Neural progenitor cell (in vitro differentiated cells): ENCODE measurements at regions not wholly inside any gene's neighbourhood (a gene's known extent, or its start where the extent isn't known, plus 50 kb on each side); places are given as distances from the start of the nearest gene placed in this dataset.
"Not testable (repeated sequence)": the region's sequence is repeated elsewhere in the genome, so short reads cannot be mapped to it uniquely, and the experiment has no call there.

Source experiments
- EZH2 ChIP-seq: fragments of 200-600 bp; sonication (generic); IDR thresholded peaks from 2 replicates; pipeline ENCODE4 v1.6.1; 2017; ENCODE audit warnings: antibody characterized with exemption, mild to moderate bottlenecking, moderate library complexity
- EZH2phosphoT487 ChIP-seq: fragments of 200-600 bp; sonication (generic); IDR thresholded peaks from 2 replicates; pipeline ENCODE4 v1.6.1; 2017; ENCODE audit warnings: antibody characterized with exemption
- TF ChIP-seq, protein P1 (sequence below): fragments of 200-600 bp; sonication (generic); IDR thresholded peaks from 2 replicates; pipeline ENCODE4 v1.5.1; 2017; ENCODE audit warnings: antibody characterized with exemption, mild to moderate bottlenecking

DNA sequence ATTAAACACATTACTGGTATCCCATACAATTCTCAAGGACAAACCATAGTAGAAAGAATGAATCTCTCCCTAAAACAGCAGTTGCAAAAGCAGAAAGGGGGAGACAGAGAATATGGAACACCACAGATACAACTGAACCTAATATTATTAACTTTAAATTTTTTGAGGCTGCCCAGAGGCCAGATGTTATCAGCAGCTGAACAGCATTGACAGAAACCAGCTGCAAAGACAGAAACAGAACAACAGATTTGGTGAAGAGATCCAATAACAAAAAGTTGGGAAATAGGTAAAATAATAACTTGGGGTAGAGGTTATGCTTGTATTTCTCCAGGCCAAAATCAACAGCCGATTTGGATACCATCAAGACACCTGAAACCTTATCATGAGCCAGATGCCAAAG, 89.0 kb upstream of the VSTM2A start:
- TF ChIP-seq, protein P1, sequence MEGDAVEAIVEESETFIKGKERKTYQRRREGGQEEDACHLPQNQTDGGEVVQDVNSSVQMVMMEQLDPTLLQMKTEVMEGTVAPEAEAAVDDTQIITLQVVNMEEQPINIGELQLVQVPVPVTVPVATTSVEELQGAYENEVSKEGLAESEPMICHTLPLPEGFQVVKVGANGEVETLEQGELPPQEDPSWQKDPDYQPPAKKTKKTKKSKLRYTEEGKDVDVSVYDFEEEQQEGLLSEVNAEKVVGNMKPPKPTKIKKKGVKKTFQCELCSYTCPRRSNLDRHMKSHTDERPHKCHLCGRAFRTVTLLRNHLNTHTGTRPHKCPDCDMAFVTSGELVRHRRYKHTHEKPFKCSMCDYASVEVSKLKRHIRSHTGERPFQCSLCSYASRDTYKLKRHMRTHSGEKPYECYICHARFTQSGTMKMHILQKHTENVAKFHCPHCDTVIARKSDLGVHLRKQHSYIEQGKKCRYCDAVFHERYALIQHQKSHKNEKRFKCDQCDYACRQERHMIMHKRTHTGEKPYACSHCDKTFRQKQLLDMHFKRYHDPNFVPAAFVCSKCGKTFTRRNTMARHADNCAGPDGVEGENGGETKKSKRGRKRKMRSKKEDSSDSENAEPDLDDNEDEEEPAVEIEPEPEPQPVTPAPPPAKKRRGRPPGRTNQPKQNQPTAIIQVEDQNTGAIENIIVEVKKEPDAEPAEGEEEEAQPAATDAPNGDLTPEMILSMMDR: not testable (repeated sequence)
- TF ChIP-seq EZH2, EZH2phosphoT487: not testable (repeated sequence)
